Activated CD4-positive, alpha-beta T cell treated with anti-CD3 and anti-CD28 coated beads for 48 hours (primary cell): ENCODE measurements at regions not wholly inside any gene's neighbourhood (a gene's known extent, or its start where the extent isn't known, plus 50 kb on each side); places are given as distances from the start of the nearest gene placed in this dataset.
"Not testable (repeated sequence)": the region's sequence is repeated elsewhere in the genome, so short reads cannot be mapped to it uniquely, and the experiment has no call there.

ENCODE experiments used
- DNase-seq: peaks from one replicate; pipeline ENCODE4 v3.0.0-alpha.2; 2020

- DNase-seq = no peak
Measured at GRCh38 chr4:160257318-160257717, 1154.4 kb downstream of the RAPGEF2 start.

DNA sequence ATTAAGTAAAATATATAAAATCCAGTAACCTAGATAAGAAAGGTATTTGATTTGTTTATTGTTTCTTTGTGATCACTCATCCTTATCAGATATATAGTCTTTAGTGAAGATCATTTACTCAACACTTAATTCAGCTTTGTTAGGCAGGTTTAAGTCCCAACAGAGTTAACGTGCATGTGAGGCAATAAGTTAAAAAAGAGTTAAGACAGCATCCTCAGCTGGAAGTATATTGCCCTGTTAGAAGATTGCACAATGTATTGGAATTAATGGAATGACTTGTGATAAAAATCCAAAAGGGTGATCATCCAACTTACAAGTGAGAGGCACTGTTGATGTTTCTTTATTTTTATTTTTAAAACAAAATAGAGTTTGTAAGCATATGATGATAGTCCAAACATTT lies 1162.1 kb downstream of the RAPGEF2 start:
- no peak for DNase-seq

DNA sequence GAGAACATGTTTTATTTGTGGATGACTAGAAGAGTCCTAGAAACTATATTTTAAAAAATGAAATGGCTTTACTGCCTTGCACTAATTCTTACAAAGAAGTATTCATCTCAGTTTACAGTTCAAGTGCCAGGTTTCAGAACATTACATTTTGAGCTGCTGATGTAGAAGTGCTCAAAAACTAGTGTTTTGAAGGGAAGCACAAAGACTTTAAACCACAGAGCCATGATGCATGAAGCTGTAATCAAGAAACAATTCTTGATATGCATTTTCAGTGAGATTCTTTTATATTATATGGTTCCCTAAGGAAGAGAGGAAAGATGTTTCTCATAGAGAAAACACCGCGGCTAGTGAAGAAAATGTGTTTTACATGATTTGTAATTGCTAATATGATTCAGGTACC lies 1163.0 kb downstream of the RAPGEF2 start:
- no peak for DNase-seq

DNA sequence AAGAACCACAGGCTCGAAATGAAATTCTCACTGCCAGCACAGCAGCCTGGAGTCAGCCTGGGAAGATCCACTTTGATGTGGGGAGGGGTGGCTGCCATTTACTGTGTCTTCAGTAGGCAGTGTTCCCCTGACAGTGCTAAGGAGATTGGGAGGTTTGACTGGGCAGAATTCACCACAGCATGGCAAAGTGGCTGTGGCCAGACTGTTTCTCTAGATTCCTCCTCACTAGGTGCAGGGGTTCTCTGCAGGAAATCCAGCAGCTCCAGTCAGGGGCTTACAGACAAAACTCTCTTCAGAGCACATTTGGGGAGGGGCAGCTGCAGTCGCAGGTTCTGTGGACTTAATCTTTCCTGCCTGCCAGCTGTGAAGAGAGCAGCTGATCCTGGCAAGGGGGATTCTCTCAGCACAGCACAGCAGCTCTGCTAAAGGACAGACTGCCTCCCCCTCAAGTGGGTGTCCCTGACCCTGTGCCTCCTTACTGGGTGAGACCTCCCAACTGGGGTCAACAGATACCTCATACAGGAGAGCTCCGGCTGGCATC lies 1174.0 kb downstream of the RAPGEF2 start:
- no peak for DNase-seq

GRCh38 chr4:160283081-160283480 lies 1180.2 kb downstream of the RAPGEF2 start:
- no peak for DNase-seq

GRCh38 chr4:160284516-160284915 lies 1181.6 kb downstream of the RAPGEF2 start:
- no peak for DNase-seq

- DNase-seq = no peak
Measured at GRCh38 chr4:160286051-160286450, 1183.2 kb downstream of the RAPGEF2 start.

DNA sequence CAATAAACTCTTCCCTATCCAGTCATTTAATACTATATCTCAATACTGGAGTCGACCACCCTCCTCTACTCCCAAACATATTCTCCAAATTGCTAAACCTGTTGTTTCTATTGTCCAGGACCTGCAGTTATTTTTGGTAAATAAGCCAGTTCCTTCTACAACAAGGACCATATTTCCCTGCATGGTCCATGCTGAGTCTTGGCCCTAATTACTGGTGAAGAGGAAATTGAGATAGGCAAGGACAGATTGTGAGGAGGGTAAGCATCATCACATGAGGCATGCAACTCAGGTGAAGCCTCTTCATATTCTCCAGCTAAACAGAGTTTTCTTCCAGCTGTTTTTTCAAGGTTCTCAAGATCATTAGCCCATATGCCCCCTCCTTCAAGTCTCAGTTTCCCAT lies 1193.6 kb downstream of the RAPGEF2 start:
- DNase-seq = no peak

GRCh38 chr4:160299177-160299576 lies 1196.3 kb downstream of the RAPGEF2 start:
- DNase-seq = no peak

GRCh38 chr4:160299608-160300007 lies 1196.7 kb downstream of the RAPGEF2 start:
- no peak for DNase-seq

DNA sequence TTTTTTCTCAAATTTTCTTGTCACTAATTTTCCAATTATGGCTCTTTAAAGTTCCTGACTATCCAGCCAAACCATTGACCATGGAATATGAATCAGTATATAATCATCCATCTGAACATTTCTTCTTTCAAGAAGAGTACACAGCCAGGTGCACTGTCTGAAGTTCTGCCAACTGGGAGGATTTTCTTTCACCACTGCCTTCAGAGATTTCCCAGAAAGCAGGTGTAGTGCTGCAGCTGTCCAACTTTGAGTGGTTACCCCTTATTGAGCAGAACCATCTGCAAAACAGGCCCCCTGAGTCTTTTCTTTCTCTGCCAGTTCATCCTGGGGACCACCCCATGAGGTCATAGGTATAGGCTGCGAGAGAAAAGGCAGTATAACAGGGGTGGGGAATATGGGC lies 1213.2 kb downstream of the RAPGEF2 start:
- DNase-seq = no peak

DNA sequence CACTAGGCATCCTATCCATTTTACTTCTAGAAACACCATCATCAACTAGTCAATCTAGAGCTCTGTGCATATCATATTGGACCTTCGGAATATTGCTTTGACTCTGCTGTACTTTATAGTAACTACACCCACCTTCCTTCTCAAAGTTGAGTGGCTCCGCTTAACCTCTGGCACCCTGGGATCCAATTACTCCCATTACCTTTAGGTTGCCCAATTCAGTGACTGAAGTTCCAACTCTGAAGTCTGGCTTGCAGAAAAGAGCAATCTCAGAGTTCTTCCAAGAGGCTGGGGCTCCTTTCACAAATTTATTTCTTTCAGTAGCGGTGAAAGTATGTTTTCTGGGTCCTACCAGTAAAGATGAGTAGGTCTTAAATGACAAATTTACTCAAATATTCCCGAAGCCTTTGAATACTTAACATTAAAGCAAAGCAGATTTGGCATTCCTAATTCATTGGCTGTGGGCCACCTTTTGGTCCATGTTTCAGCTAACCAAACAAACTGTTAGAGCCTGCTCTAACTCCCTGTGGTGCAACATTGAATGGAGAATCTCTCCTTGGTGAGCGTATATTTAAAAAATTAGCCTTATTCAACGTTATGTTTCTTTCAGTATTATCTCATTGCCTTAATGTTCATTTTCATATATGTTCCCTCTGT lies 1215.8 kb downstream of the RAPGEF2 start:
- DNase-seq = no peak

DNA sequence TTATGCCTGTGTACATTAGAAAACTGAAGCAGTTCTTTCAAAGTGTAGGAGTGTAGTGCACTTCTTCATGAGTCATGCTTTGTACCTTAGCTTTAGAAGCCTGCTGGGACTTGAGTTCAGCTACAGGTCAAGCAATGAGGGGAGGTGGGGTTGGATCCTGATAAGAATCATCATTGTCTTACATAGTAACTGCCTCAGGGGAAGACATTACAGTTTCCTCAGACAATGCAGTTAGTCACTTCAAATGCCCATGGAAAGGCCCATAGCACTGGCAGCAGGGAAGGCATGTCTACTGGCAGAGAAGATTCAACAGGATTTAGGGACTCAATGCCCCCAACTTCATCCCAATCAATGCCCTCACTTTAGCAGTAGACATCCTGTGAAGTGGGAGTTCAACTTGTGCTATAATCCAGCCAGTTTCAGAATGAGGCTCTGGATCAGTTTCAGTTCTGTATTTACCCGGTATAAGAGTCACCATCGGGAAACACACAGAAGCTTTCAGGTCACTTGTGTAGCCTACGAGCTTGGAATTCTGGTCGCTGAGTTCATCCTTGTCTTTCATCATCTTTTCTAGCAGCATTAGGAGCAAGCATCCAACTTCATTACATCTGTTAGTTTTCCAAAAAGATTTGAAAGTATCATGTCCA lies 1216.5 kb downstream of the RAPGEF2 start:
- DNase-seq = no peak

- DNase-seq = no peak
Measured at GRCh38 chr4:160319868-160320260, 1217.0 kb downstream of the RAPGEF2 start.

DNA sequence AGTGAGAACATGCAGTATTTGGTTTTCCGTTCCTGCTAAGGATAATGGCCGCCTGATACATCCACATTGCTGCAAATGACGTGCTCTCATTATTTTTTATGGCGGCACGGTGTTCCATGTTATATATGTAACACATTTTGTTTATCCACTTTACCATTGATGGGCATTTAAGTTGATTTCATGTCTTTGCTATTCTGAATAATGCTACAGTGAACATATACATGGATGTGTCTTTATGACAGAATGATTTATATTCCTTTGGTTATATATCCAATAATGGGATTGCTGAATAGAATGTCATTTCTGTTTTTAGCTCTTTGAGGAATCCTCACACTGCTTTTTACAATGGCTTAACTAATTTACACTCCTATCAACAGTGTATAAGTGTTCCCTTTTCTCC lies 1223.2 kb downstream of the RAPGEF2 start:
- no peak for DNase-seq

DNA sequence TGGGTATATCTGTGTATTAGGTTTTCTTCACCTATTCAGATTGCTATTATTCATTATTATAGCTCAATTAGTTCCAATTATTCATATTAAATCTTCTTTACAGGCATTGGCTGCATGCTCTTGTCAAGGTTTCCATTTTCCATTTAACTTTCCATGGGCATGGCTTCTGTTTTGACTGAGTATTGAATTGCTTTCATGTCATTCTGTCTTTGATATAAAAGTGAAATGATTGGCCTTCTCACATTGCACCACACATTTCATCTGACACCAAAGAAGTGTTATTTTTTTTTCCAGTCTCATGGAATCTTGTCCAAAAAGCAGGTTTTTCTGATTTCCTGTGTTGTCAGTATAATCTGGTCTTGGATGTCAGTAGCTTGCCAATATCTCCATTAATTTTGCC lies 1244.3 kb downstream of the RAPGEF2 start:
- no peak for DNase-seq

DNA sequence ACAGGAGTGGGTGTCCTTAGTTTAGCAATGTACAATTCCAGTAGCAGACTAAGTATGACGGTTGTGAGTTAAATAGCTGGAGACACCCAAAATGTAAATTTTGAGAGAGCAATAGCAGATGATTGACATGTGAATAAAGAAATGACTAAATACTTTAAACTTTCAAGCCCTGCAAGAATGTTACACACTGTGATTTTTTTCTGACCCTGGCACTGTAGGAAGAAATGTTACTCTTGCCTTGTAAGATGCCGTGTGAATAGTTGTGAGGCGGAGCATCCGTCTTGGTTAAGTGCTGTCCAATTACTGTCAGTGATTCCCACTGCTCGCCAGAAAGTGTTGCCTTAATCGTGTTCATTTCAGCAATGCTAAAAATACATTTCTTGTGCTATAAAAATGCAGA lies 1248.1 kb downstream of the RAPGEF2 start:
- no peak for DNase-seq

- DNase-seq = no peak
Measured at GRCh38 chr4:160352637-160353036, 1249.8 kb downstream of the RAPGEF2 start.

DNA sequence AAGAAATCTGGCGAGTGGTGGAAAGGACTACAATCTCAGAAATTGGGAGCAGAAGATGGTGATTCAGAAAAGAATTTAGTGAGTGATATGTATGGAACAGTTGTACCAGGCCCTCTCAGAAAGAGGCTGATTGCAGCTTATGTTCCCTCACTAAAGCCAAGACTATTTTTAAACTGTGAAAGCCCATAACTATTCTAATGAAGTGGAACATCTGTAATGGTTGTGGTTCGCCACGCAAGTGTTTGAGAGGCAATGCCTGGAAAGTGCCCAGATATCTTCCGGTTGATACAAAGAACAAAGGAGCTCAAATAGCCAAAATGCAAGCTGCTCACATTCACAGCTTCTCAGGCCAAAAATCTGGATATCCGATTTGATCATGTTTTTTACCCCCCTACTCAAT lies 1250.7 kb downstream of the RAPGEF2 start:
- no peak for DNase-seq

DNA sequence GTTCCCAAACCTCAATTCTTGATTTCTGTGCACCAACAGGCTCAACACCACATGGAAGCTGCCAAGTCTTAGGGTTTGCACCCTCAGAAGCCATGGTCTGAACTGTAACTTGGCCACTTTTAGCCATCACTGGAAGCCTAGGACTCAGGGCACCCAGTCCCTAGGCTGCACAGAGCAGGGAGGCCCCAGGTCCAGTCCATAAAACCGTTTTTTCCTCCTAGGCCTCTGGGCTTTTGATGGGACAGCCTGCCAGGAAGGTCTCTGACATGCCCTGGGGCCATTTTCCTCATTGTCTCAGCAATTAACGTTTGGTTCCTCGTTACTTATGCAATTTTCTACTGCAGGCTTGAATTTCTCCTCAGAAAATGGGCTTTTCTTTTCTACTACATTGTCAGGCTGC lies 1259.6 kb downstream of the RAPGEF2 start:
- DNase-seq = no peak

- DNase-seq = no peak
Measured at GRCh38 chr4:160364217-160364616, 1261.3 kb downstream of the RAPGEF2 start.

DNA sequence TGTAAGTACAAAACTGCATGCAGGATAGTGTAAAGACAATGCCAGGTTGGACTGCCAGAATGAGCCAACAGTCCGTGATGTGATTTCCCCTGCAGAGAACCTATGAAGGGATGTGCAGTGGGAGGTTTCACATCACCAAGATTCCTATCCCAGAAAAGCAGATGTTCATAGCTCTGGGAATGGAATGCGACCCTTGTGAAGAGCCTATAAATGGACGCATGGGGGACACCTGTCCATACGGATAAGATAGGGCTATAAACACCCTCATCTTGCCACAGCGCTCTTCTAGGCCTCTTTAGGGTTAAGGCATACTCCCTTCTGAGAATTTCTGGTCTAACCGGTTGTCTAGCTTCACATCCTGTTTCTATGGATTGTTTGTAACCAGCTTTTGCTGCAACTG lies 1261.8 kb downstream of the RAPGEF2 start:
- not testable (repeated sequence) for DNase-seq

GRCh38 chr4:160365383-160365782 lies 1262.5 kb downstream of the RAPGEF2 start:
- DNase-seq = not testable (repeated sequence)

GRCh38 chr4:160370046-160370445 lies 1267.2 kb downstream of the RAPGEF2 start:
- DNase-seq = no peak

GRCh38 chr4:160371446-160371845 lies 1268.6 kb downstream of the RAPGEF2 start:
- no peak for DNase-seq
